Liver (tissue), 3 donors: ENCODE measurements at regions not wholly inside any gene's neighbourhood (a gene's known extent, or its start where the extent isn't known, plus 50 kb on each side); places are given as distances from the start of the nearest gene placed in this dataset.

ENCODE experiments used
- JUND ChIP-seq, 2 donors: IDR thresholded peaks; 2 replicates each; pipeline ENCODE4 v1.6.1; 2016; ENCODE audit warnings: antibody characterized with exemption in 2 of 2
- SP1 ChIP-seq: IDR thresholded peaks from 2 replicates; pipeline ENCODE4 v1.6.1; 2018; ENCODE audit warnings: antibody characterized with exemption, mild to moderate bottlenecking
- TAF1 ChIP-seq: conservative IDR thresholded peaks from 2 replicates; pipeline ENCODE4 v1.6.1; 2016; ENCODE audit warnings: antibody characterized with exemption, mild to moderate bottlenecking
- TF ChIP-seq, protein P1 (sequence below): fragments of 150-350 bp; IDR thresholded peaks from 2 replicates; pipeline ENCODE4 v1.5.1; 2017; ENCODE audit warnings: improper control_type of control experiment, low read depth, low read length; ENCODE audit not compliant: missing input control
- TF ChIP-seq, protein P2 (sequence below): IDR thresholded peaks from 2 replicates; pipeline ENCODE4 v1.6.1; 2016; ENCODE audit warnings: antibody characterized with exemption
- donor health status: healthy.
- donor health status: healthy.

DNA sequence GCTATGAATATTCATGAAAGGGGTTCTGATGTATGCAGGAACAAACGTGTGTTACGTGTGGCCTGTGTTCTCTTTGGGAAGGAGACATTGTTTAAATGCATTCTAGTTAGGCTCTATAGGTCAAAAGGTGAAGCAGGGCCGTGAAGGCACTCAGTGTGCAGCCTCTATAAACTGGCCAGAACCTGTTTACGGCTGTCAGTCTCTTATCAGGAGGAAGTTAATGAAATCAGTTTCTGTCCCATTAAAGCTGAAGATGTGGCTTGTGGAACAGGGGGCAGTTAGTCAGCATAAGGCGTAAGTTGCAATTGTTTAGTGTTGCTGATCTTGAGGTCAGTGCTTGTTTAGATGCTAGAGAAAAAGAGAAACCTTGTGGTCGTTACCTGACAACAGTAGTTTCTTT is 111.5 kb upstream of the KCNG1 start:
- TF ChIP-seq, protein P1, sequence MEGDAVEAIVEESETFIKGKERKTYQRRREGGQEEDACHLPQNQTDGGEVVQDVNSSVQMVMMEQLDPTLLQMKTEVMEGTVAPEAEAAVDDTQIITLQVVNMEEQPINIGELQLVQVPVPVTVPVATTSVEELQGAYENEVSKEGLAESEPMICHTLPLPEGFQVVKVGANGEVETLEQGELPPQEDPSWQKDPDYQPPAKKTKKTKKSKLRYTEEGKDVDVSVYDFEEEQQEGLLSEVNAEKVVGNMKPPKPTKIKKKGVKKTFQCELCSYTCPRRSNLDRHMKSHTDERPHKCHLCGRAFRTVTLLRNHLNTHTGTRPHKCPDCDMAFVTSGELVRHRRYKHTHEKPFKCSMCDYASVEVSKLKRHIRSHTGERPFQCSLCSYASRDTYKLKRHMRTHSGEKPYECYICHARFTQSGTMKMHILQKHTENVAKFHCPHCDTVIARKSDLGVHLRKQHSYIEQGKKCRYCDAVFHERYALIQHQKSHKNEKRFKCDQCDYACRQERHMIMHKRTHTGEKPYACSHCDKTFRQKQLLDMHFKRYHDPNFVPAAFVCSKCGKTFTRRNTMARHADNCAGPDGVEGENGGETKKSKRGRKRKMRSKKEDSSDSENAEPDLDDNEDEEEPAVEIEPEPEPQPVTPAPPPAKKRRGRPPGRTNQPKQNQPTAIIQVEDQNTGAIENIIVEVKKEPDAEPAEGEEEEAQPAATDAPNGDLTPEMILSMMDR: no peak
- TF ChIP-seq SP1 (no peak), TAF1 (no peak), JUND (IDR thresholded peaks at IDR 0.05) (no peak)
- TF ChIP-seq, protein P2, sequence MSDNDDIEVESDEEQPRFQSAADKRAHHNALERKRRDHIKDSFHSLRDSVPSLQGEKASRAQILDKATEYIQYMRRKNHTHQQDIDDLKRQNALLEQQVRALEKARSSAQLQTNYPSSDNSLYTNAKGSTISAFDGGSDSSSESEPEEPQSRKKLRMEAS: no peak
